Activated CD4-positive, alpha-beta T cell treated with anti-CD3 and anti-CD28 coated beads, Interleukin-2, Interleukin-6, amounts not matched to agents 100 ng/mL and 50 ng/mL, durations not matched to agents 16 hours and 8 hours (primary cell): ENCODE measurements at regions not wholly inside any gene's neighbourhood (a gene's known extent, or its start where the extent isn't known, plus 50 kb on each side); places are given as distances from the start of the nearest gene placed in this dataset.
"Not testable (repeated sequence)": the region's sequence is repeated elsewhere in the genome, so short reads cannot be mapped to it uniquely, and the experiment has no call there.

ENCODE experiments used
- DNase-seq: peaks from one replicate; pipeline ENCODE4 v3.0.0-alpha.2; 2020

- DNase-seq: no peak
Measured at GRCh38 chr4:67035986-67036385, 509.3 kb downstream of the CENPC start.

GRCh38 chr4:67035501-67035900 is 509.8 kb downstream of the CENPC start:
- no peak for DNase-seq

GRCh38 chr4:67030636-67031035 is 514.7 kb downstream of the CENPC start:
- DNase-seq: no peak

GRCh38 chr4:67020438-67020797 is 524.9 kb downstream of the CENPC start:
- no peak for DNase-seq

- DNase-seq: no peak
Measured at GRCh38 chr4:67019686-67020437, 525.4 kb downstream of the CENPC start.

GRCh38 chr4:67014592-67014991 is 530.7 kb downstream of the CENPC start:
- DNase-seq: no peak

GRCh38 chr4:67006791-67007190 is 538.5 kb downstream of the CENPC start:
- DNase-seq: no peak

GRCh38 chr4:66991521-66991920 is 553.8 kb downstream of the CENPC start:
- no peak for DNase-seq

GRCh38 chr4:66974665-66975064 is 570.6 kb downstream of the CENPC start:
- DNase-seq: no peak

GRCh38 chr4:66972087-66972486 is 573.2 kb downstream of the CENPC start:
- no peak for DNase-seq

- DNase-seq: no peak
Measured at GRCh38 chr4:66964467-66964866, 580.8 kb downstream of the CENPC start.

GRCh38 chr4:66963084-66963483 is 582.2 kb downstream of the CENPC start:
- DNase-seq: no peak

- no peak for DNase-seq
Measured at GRCh38 chr4:66959207-66959606, 586.1 kb downstream of the CENPC start.

GRCh38 chr4:66956852-66957251 is 588.5 kb downstream of the CENPC start:
- no peak for DNase-seq

GRCh38 chr4:66956426-66956825 is 588.9 kb downstream of the CENPC start:
- DNase-seq: no peak

- no peak for DNase-seq
Measured at GRCh38 chr4:66955784-66956183, 589.5 kb downstream of the CENPC start.

GRCh38 chr4:66949419-66949818 is 595.9 kb downstream of the CENPC start:
- no peak for DNase-seq

- no peak for DNase-seq
Measured at GRCh38 chr4:66946761-66947160, 598.5 kb downstream of the CENPC start.

- DNase-seq: no peak
Measured at GRCh38 chr4:66943112-66943511, 602.2 kb downstream of the CENPC start.

- not testable (repeated sequence) for DNase-seq
Measured at GRCh38 chr4:66931981-66932380, 613.3 kb downstream of the CENPC start.

GRCh38 chr4:66930206-66930605 is 615.1 kb downstream of the CENPC start:
- no peak for DNase-seq

- DNase-seq: no peak
Measured at GRCh38 chr4:66929748-66930147, 615.6 kb downstream of the CENPC start.

GRCh38 chr4:66928881-66929280 is 616.4 kb downstream of the CENPC start:
- not testable (repeated sequence) for DNase-seq

GRCh38 chr4:66927937-66928336 is 617.4 kb downstream of the CENPC start:
- no peak for DNase-seq

GRCh38 chr4:66926687-66927086 is 618.6 kb downstream of the CENPC start:
- DNase-seq: no peak
